Fibroblast of peridontal ligament (primary cell): ENCODE measurements at regions not wholly inside any gene's neighbourhood (a gene's known extent, or its start where the extent isn't known, plus 50 kb on each side); places are given as distances from the start of the nearest gene placed in this dataset.

Experiments used
- DNase-seq: peaks from one replicate; pipeline ENCODE4 v3.0.0-alpha.2; 2010; ENCODE audit errors: extremely low read depth

DNA sequence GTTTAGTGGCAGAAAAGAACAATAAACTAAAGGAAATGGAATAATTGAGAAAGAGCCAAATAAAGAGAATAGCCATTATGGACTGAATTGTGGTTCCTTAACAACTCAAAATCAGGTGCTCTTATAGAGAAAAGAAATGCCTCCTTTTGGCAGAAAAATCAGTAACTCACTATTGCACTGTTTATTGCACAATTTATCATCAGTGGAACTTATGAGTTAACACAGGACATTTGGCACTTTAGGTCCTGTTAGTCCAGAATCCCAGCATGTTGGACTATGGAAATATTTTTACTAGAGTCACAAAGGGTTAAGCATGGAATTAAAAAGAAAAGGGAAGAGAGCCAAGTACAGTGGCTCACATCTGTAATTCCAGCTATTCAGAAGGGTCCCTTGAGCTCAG, 53.8 kb upstream of the JMY start:
- DNase-seq, result no peak

DNA sequence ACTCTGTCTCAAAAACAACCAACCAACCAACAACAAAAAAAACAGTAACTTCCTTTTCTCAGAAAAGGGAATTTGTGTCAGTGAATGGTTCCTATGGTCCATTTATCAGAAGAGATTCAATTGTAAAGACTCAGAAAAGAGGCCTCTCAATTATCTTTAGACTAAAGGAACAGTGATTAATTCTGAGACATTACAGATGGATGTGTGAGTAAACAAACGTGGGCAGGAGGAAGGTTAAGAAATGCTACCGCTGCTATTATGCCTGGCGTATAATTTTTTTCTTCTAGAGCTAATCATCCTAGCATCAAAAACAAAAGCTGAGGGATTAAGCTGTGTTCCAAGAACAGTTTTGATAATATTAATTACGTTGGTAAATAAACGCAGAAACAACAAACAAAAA, 52.9 kb upstream of the JMY start:
- DNase-seq, result no peak

DNA sequence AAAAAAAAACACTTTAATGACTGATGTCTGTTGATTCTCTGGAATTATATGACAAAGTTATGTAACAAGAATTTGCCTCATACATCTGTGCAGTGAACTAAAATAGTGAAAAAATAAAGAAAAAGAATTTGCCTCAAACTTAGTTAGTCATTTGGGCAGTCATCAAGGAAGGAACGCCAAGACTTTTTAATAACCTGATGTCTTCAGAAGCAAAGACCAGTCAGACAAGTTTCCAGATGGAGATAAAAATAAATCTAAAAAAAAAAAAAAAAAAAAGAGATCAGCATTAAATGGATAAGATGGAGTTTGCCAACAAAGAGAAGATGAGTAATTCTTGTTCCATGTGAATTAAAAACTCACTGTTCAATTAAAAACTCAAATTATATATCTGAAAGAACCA, 52.3 kb upstream of the JMY start:
- no peak for DNase-seq

DNA sequence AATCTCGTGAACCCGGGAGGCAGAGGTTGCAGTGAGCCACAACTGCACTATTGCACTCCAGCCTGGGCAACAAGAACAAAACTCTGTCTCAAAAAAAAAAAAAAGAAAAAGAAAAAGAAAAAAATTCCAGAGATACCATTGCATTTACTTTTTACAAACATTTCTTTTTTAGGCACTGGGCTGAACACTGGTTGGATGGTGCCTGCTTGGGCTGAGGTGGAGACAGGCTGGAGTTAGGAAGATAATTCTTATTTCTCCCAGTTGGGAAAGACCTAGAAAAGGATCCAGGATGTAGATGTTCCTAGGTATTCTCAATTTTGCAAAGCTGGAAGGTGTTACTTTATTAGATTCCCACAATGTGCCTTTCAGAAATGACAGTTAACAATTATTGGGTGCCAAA, 49.9 kb upstream of the JMY start:
- peak; percentile 23 for DNase-seq
